ENCODE measurements at regions not wholly inside any gene's neighbourhood (a gene's known extent, or its start where the extent isn't known, plus 50 kb on each side); places are given as distances from the start of the nearest gene placed in this dataset.
A peak's percentile ranks its signal among the peaks of the same experiment; 100 is the strongest.

DNA sequence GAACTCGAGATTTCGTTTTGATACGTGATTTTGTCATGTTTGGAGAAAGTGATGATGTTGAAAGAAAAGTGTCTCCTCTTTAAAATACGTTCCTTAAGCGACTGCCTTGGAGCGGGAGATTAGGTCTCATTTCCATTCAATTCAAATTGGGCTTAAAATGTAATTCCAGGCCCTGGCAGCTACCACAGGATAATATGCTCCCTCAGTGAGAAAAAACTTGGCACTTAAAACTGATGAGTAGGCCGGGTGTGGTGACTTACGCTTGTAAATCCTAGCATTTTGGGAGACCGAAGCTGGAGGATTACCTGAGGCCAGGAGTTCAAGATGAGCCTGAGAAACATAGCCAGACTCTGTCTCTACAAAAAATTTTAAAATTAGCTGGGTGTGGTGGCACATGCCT lies 146.3 kb upstream of the L3MBTL4 start:
- Histone ChIP-seq H3K36me3 (no peaks in the 10 kb centered on the region), H3K27me3 (ENCODE audit: insufficient read depth, low read depth, severe bottlenecking) (no peaks in the 10 kb centered on the region), H3K27ac (no peak overlapping the region), H3K4me3 (ENCODE audit: low read depth, low read length) (no peak overlapping the region), H3K9me3 (ENCODE audit: severe bottlenecking) (no peaks in the 10 kb centered on the region)
- no peak for TF ChIP-seq CTCF (IDR thresholded peaks at IDR 0.05; ENCODE audit: low read depth, low read length)
- DNase-seq = peak; percentile 58

GRCh38 chr18:6561420-6561861 lies 146.7 kb upstream of the L3MBTL4 start:
- Histone ChIP-seq H3K27ac (peak overlapping the region; percentile 62), H3K9me3 (ENCODE audit: severe bottlenecking) (no peaks in the 10 kb centered on the region), H3K27me3 (ENCODE audit: insufficient read depth, low read depth, severe bottlenecking) (no peaks in the 10 kb centered on the region), H3K4me3 (ENCODE audit: low read depth, low read length) (no peak overlapping the region), H3K36me3 (no peaks in the 10 kb centered on the region)
- TF ChIP-seq CTCF (IDR thresholded peaks at IDR 0.05; ENCODE audit: low read depth, low read length) = no peak
- DNase-seq = peak; percentile 93

DNA sequence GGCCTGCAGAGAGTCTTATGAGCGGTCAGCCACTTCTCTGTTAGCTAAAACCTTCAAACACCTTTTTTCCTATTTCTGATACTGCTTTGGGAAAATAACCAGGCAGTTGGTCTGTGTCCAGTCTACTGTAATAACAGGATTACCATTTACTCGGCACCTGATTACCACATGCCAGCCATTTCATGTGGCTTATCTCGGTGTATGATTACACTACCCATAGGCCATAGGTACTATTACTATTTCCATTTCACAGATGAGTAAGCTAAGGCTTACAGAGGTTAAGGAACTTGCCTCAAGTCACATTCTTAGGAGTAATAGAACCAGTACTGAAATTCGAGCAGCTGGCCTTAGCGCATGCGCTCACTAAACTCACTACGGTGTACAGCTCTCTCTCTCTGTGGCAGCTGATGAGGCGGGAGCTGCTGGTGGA lies 147.2 kb upstream of the L3MBTL4 start:
- Histone ChIP-seq H3K4me3 (ENCODE audit: low read depth, low read length) (no peak overlapping the region), H3K27ac (peak overlapping the region; percentile 62), H3K36me3 (no peaks in the 10 kb centered on the region), H3K27me3 (ENCODE audit: insufficient read depth, low read depth, severe bottlenecking) (no peaks in the 10 kb centered on the region), H3K9me3 (ENCODE audit: severe bottlenecking) (no peaks in the 10 kb centered on the region)
- TF ChIP-seq CTCF (IDR thresholded peaks at IDR 0.05; ENCODE audit: low read depth, low read length) = no peak
- no peak for DNase-seq

- H3K27me3 ChIP-seq (ENCODE audit: insufficient read depth, low read depth, severe bottlenecking) = no peaks in the 10 kb centered on the region
- no peaks in the 10 kb centered on the region for H3K9me3 ChIP-seq (ENCODE audit: severe bottlenecking)
- TF ChIP-seq CTCF (IDR thresholded peaks at IDR 0.05; ENCODE audit: low read depth, low read length) = no peak
- no peak overlapping the region for H3K4me3 ChIP-seq (ENCODE audit: low read depth, low read length)
- no peak overlapping the region for H3K27ac ChIP-seq
- DNase-seq = no peak
- H3K36me3 ChIP-seq = no peaks in the 10 kb centered on the region
Observed at GRCh38 chr18:6563896-6564295, 149.2 kb upstream of the L3MBTL4 start.

DNA sequence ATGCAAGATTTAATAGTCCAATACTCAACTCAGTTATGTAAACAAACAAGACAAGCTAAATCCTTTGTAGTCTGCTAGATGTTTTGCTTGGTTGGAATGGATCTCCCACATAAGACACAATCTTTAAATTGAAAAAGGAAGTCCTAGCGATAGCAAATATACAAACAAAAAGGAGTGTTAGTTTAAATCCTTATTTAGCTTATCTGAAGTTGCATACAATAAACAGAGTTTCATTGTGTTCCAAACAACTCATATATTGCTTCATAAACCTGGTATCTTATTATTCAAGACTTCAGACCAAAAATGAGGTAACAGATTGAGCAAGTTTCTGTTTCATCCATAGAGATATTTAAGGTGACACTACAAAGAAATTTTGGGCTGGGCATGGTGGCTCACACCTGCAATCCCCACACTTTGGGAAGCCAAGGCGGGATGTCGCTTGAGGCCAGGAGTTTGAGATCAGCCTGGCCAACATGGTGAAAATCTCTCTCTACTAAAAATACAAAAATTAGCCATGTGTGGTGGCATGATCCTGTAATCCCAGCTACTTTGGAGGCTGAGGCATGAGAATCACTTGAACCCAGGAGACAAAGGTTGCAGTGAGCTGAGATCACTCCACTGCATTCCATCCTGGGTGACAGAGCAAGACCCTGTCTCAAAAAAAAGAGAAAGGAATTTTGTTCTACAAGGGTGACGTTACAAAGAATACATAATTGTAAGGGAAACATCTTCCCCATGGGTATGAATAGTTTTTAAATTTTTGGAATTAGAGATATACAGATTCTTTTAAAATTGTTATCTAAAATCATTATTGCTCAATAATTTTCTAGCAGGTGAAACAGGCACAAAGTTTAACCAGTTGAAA lies 150.5 kb upstream of the L3MBTL4 start:
- Histone ChIP-seq H3K27ac (no peak overlapping the region), H3K27me3 (ENCODE audit: insufficient read depth, low read depth, severe bottlenecking) (no peaks in the 10 kb centered on the region), H3K36me3 (no peaks in the 10 kb centered on the region), H3K9me3 (ENCODE audit: severe bottlenecking) (no peaks in the 10 kb centered on the region), H3K4me3 (ENCODE audit: low read depth, low read length) (no peak overlapping the region)
- TF ChIP-seq CTCF (IDR thresholded peaks at IDR 0.05; ENCODE audit: low read depth, low read length) = no peak
- no peak for DNase-seq

GRCh38 chr18:6565815-6566081 lies 151.0 kb upstream of the L3MBTL4 start:
- DNase-seq = no peak
- no peaks in the 10 kb centered on the region for H3K27me3 ChIP-seq (ENCODE audit: insufficient read depth, low read depth, severe bottlenecking)
- H3K27ac ChIP-seq = no peak overlapping the region
- H3K9me3 ChIP-seq (ENCODE audit: severe bottlenecking) = no peaks in the 10 kb centered on the region
- no peaks in the 10 kb centered on the region for H3K36me3 ChIP-seq
- no peak for TF ChIP-seq CTCF (IDR thresholded peaks at IDR 0.05; ENCODE audit: low read depth, low read length)
- H3K4me3 ChIP-seq (ENCODE audit: low read depth, low read length) = no peak overlapping the region
